ENCODE measurements at regions not wholly inside any gene's neighbourhood (a gene's known extent, or its start where the extent isn't known, plus 50 kb on each side); places are given as distances from the start of the nearest gene placed in this dataset.

- H3K27me3 Mint-ChIP-seq (ENCODE audit: insufficient read depth) = peaks cover 31% of the 10 kb centered on the region
- H3K4me1 Mint-ChIP-seq = peaks cover 45% of the 10 kb centered on the region
- peaks cover 19% of the 10 kb centered on the region for H3K27me3 ChIP-seq (ENCODE audit: control insufficient read depth, insufficient read depth, low read length, poor library complexity, severe bottlenecking)
- no peak overlapping the region for H3K4me3 ChIP-seq (ENCODE audit: low read length)
- no peak overlapping the region for H3K27ac Mint-ChIP-seq
- peaks cover 3% of the 10 kb centered on the region for H3K9me3 Mint-ChIP-seq
- peak overlapping the region; percentile 42 for H3K27ac ChIP-seq (ENCODE audit: low read depth, low read length)
- H3K4me1 ChIP-seq (ENCODE audit: control insufficient read depth, insufficient read depth, low read length) = peaks cover 8% of the 10 kb centered on the region
- no peak for TF ChIP-seq CTCF (conservative IDR thresholded peaks at IDR 0.05)
- H3K36me3 ChIP-seq (ENCODE audit: control insufficient read depth, insufficient read depth, low read length) = no peaks in the 10 kb centered on the region
- DNase-seq = no peak
- H3K4me3 Mint-ChIP-seq = no peak overlapping the region
- peaks cover 7% of the 10 kb centered on the region for H3K9me3 ChIP-seq (ENCODE audit: control insufficient read depth, low read length)
- WGBS, 2 experiments (ENCODE audit: insufficient coverage in 1 of 2, insufficient read length in 1 of 2) = 63 to 79% methylated on average over 7 to 8 of the region's 8 CpGs
- no peaks in the 10 kb centered on the region for H3K36me3 Mint-ChIP-seq (ENCODE audit: low read depth)
- no peak overlapping the region for H3K9ac ChIP-seq (ENCODE audit: extremely low read depth, low read length, poor library complexity, severe bottlenecking)
Observed at GRCh38 chr16:74099530-74099929, 197.1 kb upstream of the PSMD7 start.

- no peaks in the 10 kb centered on the region for H3K27me3 ChIP-seq (ENCODE audit: control insufficient read depth, insufficient read depth, low read length, poor library complexity, severe bottlenecking)
- no peak for DNase-seq
Observed at GRCh38 chr16:74094962-74095361, 201.7 kb upstream of the PSMD7 start.

DNA sequence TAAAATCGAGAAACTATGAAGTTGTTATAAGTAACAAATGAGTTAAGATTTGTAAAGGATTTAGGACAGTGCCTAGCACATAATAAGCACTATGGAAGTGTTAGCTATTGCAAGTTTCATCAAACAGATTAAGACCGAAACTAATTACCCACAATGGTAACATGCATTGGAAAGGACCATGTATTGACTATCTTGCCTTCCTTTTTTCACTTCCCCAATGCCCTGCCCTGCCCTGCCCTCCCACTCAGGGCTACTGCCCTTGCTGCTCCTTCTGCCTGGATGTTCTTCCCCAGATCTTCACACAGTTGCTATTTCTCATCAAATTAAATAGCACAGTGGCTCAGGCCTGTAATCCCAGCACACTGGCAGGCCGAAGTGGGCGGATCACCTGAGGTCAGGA is 202.1 kb upstream of the PSMD7 start:
- Histone ChIP-seq H3K4me3 (ENCODE audit: low read length) (no peak overlapping the region), H3K27ac (ENCODE audit: low read depth, low read length) (no peak overlapping the region), H3K27me3 (ENCODE audit: control insufficient read depth, insufficient read depth, low read length, poor library complexity, severe bottlenecking) (no peaks in the 10 kb centered on the region), H3K4me1 (ENCODE audit: control insufficient read depth, insufficient read depth, low read length) (peaks cover 5% of the 10 kb centered on the region), H3K9me3 (ENCODE audit: control insufficient read depth, low read length) (no peaks in the 10 kb centered on the region), H3K36me3 (ENCODE audit: control insufficient read depth, insufficient read depth, low read length) (no peaks in the 10 kb centered on the region), H3K9ac (ENCODE audit: extremely low read depth, low read length, poor library complexity, severe bottlenecking) (no peak overlapping the region)
- no peak overlapping the region for H3K4me3 Mint-ChIP-seq
- H3K27me3 Mint-ChIP-seq (ENCODE audit: insufficient read depth) = peaks cover 4% of the 10 kb centered on the region
- no peak for TF ChIP-seq CTCF (conservative IDR thresholded peaks at IDR 0.05)
- no peak for DNase-seq
- no peak overlapping the region for H3K27ac Mint-ChIP-seq
- no peaks in the 10 kb centered on the region for H3K36me3 Mint-ChIP-seq (ENCODE audit: low read depth)
- peaks cover 19% of the 10 kb centered on the region for H3K4me1 Mint-ChIP-seq
- H3K9me3 Mint-ChIP-seq = no peaks in the 10 kb centered on the region
- WGBS, 2 experiments (ENCODE audit: insufficient coverage in 1 of 2, insufficient read length in 1 of 2) = 92% methylated on average over 3 to 4 of the region's 4 CpGs

More at GRCh38 chr16:74094962-74095361, 201.7 kb upstream of the PSMD7 start:
- Histone ChIP-seq H3K9ac (ENCODE audit: extremely low read depth, low read length, poor library complexity, severe bottlenecking) (no peak overlapping the region), H3K9me3 (ENCODE audit: control insufficient read depth, low read length) (no peaks in the 10 kb centered on the region), H3K4me1 (ENCODE audit: control insufficient read depth, insufficient read depth, low read length) (peaks cover 5% of the 10 kb centered on the region), H3K27ac (ENCODE audit: low read depth, low read length) (no peak overlapping the region), H3K4me3 (ENCODE audit: low read length) (no peak overlapping the region), H3K36me3 (ENCODE audit: control insufficient read depth, insufficient read depth, low read length) (no peaks in the 10 kb centered on the region)
- Mint-ChIP-seq H3K36me3 (ENCODE audit: low read depth) (no peaks in the 10 kb centered on the region), H3K9me3 (no peaks in the 10 kb centered on the region), H3K27me3 (ENCODE audit: insufficient read depth) (peaks cover 4% of the 10 kb centered on the region), H3K4me3 (no peak overlapping the region), H3K4me1 (peaks cover 23% of the 10 kb centered on the region), H3K27ac (no peak overlapping the region)
- TF ChIP-seq CTCF (conservative IDR thresholded peaks at IDR 0.05) = no peak
- WGBS, 2 experiments (ENCODE audit: insufficient coverage in 1 of 2, insufficient read length in 1 of 2) = 85 to 100% methylated on average over 1 of the region's 1 CpG

All from endodermal cell (in vitro differentiated cells).